ENCODE measurements at regions not wholly inside any gene's neighbourhood (a gene's known extent, or its start where the extent isn't known, plus 50 kb on each side); places are given as distances from the start of the nearest gene placed in this dataset.

DNA sequence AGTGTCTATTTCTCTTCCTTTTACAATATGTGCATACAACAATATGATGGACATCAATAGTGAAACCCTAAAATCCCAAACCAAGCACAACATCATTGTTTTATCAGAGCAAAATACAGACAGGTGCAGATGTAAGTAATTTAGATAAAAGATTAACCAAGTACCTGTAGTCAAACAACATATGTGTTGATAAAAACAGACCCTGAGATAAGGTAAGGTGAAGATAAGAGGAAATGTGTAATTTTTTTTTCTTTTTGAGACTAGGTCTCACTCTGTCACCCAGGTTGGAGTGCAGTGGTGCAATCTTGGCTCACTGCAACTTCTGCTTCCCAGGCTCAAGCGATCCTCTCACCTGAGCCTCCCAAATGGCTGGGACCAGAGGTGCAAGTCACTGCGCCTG lies 589.8 kb downstream of the PLCL1 start:
- H3K4me3 ChIP-seq, result no peak overlapping the region
- H3K9me3 ChIP-seq, result no peaks in the 10 kb centered on the region
- no peaks in the 10 kb centered on the region for H3K4me1 ChIP-seq
- intact Hi-C loops (cut with DNase I), result no loop called here
- H3K27ac ChIP-seq, result no peak overlapping the region
- TF ChIP-seq, protein P1, sequence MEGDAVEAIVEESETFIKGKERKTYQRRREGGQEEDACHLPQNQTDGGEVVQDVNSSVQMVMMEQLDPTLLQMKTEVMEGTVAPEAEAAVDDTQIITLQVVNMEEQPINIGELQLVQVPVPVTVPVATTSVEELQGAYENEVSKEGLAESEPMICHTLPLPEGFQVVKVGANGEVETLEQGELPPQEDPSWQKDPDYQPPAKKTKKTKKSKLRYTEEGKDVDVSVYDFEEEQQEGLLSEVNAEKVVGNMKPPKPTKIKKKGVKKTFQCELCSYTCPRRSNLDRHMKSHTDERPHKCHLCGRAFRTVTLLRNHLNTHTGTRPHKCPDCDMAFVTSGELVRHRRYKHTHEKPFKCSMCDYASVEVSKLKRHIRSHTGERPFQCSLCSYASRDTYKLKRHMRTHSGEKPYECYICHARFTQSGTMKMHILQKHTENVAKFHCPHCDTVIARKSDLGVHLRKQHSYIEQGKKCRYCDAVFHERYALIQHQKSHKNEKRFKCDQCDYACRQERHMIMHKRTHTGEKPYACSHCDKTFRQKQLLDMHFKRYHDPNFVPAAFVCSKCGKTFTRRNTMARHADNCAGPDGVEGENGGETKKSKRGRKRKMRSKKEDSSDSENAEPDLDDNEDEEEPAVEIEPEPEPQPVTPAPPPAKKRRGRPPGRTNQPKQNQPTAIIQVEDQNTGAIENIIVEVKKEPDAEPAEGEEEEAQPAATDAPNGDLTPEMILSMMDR (IDR thresholded peaks at IDR 0.05), result no peak
- no peak for ATAC-seq
- no peaks in the 10 kb centered on the region for H3K36me3 ChIP-seq
- no peak for DNase-seq
- no peaks in the 10 kb centered on the region for H3K27me3 ChIP-seq

DNA sequence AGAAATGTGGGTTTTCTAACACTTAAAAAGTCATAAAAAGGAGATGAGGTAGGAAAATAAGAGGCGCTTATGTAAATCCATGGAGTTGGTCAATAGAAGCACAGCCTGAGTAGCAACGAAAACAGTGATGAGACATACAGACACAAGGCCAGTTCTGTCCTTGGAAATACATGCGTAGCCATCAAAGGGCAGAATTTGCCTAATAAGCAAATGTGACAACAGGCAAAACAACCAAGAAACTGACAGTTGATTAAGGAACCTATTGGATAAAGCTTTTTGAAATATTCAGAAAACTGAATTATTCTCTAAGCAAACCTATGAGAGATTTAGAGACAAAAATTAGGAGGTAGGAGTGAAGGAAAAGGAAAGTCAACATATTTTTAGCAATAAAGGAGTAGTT lies 586.3 kb downstream of the PLCL1 start:
- no peak for ATAC-seq
- Histone ChIP-seq H3K27ac (no peak overlapping the region), H3K4me1 (no peaks in the 10 kb centered on the region), H3K9me3 (no peaks in the 10 kb centered on the region), H3K36me3 (no peaks in the 10 kb centered on the region), H3K4me3 (no peak overlapping the region), H3K27me3 (no peaks in the 10 kb centered on the region)
- no peak for DNase-seq
- TF ChIP-seq, protein P1 (IDR thresholded peaks at IDR 0.05), result no peak
- intact Hi-C loops (cut with DNase I), result no loop called here

DNA sequence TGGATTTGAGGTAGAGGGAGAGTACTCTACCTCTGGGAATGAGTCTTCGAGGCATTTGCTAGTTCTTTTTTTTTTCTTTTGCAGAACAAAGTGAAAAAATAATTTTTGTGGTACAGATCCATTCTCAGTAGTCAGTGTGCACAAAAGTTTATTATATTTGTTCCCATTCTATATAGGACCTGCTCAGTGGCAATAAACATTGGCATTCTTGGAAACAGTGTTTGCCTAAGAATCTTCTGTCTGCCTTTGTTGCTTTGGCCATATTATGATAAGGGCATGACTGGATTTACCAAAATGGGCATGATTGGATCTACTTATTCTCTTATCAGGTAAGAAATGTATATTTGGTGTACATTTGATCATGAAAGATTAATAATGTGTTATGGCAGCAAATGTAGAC lies 583.3 kb downstream of the PLCL1 start:
- TF ChIP-seq, protein P1 (IDR thresholded peaks at IDR 0.05), result no peak
- Histone ChIP-seq H3K27ac (no peak overlapping the region), H3K36me3 (no peaks in the 10 kb centered on the region), H3K4me3 (no peak overlapping the region), H3K4me1 (no peaks in the 10 kb centered on the region), H3K9me3 (no peaks in the 10 kb centered on the region), H3K27me3 (no peaks in the 10 kb centered on the region)
- no peak for DNase-seq
- intact Hi-C loops (cut with DNase I), result no loop called here
- no peak for ATAC-seq

DNA sequence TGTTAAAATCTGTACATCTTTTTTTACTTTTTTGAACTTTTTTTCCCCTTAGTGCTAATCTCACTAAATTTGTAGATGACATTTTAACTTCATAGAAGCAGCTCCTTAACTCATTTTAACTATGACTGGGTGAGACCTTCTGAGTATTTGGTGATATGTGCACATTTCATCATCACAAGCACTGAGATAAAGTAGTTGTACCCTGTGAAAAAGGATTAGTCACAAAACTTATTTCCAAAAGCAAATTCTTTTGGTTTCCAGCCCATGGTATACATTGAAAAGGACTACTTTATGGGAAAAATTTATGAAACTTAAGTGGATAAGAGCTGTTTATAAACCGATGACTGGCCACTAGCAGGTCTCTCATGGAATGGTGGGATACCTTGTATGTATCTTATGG lies 581.5 kb downstream of the PLCL1 start:
- no peak overlapping the region for H3K4me3 ChIP-seq
- TF ChIP-seq, protein P1 (IDR thresholded peaks at IDR 0.05), result no peak
- ATAC-seq (no peak), DNase-seq (no peak)
- H3K27ac ChIP-seq, result no peak overlapping the region
- intact Hi-C loops (cut with DNase I), result no loop called here
- no peaks in the 10 kb centered on the region for H3K4me1 ChIP-seq
- no peaks in the 10 kb centered on the region for H3K27me3 ChIP-seq
- H3K36me3 ChIP-seq, result no peaks in the 10 kb centered on the region
- H3K9me3 ChIP-seq, result no peaks in the 10 kb centered on the region

DNA sequence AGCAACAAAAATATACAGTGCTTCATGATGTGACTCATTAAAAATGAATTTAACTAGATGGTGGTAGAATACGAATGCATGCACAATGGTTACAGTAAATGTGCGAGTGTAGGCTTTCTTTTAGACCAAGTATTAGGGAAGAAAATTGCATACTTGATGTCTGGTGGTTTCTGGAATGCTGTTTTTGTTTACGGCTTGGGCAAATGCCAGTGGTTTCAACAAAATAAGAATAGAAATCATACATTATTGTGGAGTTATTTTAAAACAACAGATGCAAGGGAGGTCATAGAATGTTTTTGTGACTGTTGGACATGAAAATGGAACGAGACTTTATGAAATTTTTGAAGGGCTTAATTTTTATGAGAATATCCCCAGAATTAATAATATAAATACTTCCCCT lies 580.9 kb downstream of the PLCL1 start:
- intact Hi-C loops (cut with DNase I), result no loop called here
- DNase-seq, result peak in 2 of 4 donors; percentile 28 to 39
- ATAC-seq, result no peak
- no peaks in the 10 kb centered on the region for H3K36me3 ChIP-seq
- no peaks in the 10 kb centered on the region for H3K4me1 ChIP-seq
- no peak overlapping the region for H3K27ac ChIP-seq
- H3K4me3 ChIP-seq, result no peak overlapping the region
- TF ChIP-seq, protein P1 (IDR thresholded peaks at IDR 0.05), result no peak
- no peaks in the 10 kb centered on the region for H3K27me3 ChIP-seq
- H3K9me3 ChIP-seq, result no peaks in the 10 kb centered on the region
